ENCODE measurements at regions not wholly inside any gene's neighbourhood (a gene's known extent, or its start where the extent isn't known, plus 50 kb on each side); places are given as distances from the start of the nearest gene placed in this dataset.

- TF ChIP-seq SRF (IDR thresholded peaks at IDR 0.05; ENCODE audit: low read depth, low read length) (no peak), CBX8 (IDR thresholded peaks at IDR 0.05; ENCODE audit: borderline replicate concordance, low read depth, low read length) (no peak), CHD1 (IDR thresholded peaks at IDR 0.05; ENCODE audit: low read depth, low read length) (no peak)
- TF ChIP-seq, protein P1, sequence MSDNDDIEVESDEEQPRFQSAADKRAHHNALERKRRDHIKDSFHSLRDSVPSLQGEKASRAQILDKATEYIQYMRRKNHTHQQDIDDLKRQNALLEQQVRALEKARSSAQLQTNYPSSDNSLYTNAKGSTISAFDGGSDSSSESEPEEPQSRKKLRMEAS (IDR thresholded peaks at IDR 0.05), result no peak
These were observed 158.8 kb downstream of the SCP2D1 start (continued) for GRCh38 chr20:18972251-18972876.

Data from H1 (cell line).